NCI-H2227 (cell line): ENCODE measurements at regions not wholly inside any gene's neighbourhood (a gene's known extent, or its start where the extent isn't known, plus 50 kb on each side); places are given as distances from the start of the nearest gene placed in this dataset.

ENCODE experiments used
- DNase-seq: peaks from one replicate; lab custom pipeline; 2025; ENCODE audit not compliant: unreplicated experiment; lab: John Stamatoyannopoulos, UW

- DNase-seq = no peak
Observed at GRCh38 chr17:6938637-6939036, 57.2 kb upstream of the ALOX12 start.

GRCh38 chr17:6940186-6940649, 55.6 kb upstream of the ALOX12 start:
- DNase-seq = peak; percentile 3

GRCh38 chr17:6941989-6942388, 53.9 kb upstream of the ALOX12 start:
- DNase-seq = no peak

GRCh38 chr17:6943406-6943805, 52.4 kb upstream of the ALOX12 start:
- no peak for DNase-seq
